H1 (cell line): ENCODE measurements at regions not wholly inside any gene's neighbourhood (a gene's known extent, or its start where the extent isn't known, plus 50 kb on each side); places are given as distances from the start of the nearest gene placed in this dataset.

Experiments used
- CTCF ChIA-PET: fragments of 300-600 bp; sonication (Branson Sonifier 250); formaldehyde crosslinking; loops from one replicate; lab custom pipeline; 2021; ENCODE audit not compliant: partially characterized antibody; lab: Charles Lee
- POLR2A ChIA-PET: fragments of 300-600 bp; sonication (Branson Sonifier 250); formaldehyde crosslinking; loops from one replicate; lab custom pipeline; 2021; ENCODE audit warnings: inconsistent platforms; ENCODE audit not compliant: partially characterized antibody; lab: Charles Lee
- DNase-seq, 2 experiments: peaks; one replicate each; pipeline versions ENCODE4 v3.0.0 to v3.0.0-alpha.2; 2010 to 2022; ENCODE audit warnings: low spot score in 2 of 2, low read depth in 1 of 2, mixed read lengths in 1 of 2
- FAIRE-seq: peaks from 2 replicates; lab custom pipeline; 2011; peaks lifted over from hg19 to GRCh38; lab: Jason Lieb, UNC
- H2AFZ ChIP-seq: 2 replicates; pipeline ENCODE4 v1.8.1; 2012; ENCODE audit warnings: low read length, inconsistent platforms
- H2AK5ac ChIP-seq: 2 replicates; pipeline ENCODE4 v1.6.1; 2013; ENCODE audit warnings: low read depth, low read length
- H2BK120ac ChIP-seq: replicated peaks from 2 replicates; pipeline ENCODE3; 2013; ENCODE audit warnings: low read depth, low read length, inconsistent platforms
- H2BK12ac ChIP-seq: 2 replicates; pipeline ENCODE4 v1.6.1; 2013; ENCODE audit warnings: low read depth, low read length
- H2BK15ac ChIP-seq: 2 replicates; pipeline ENCODE4 v1.6.1; 2013; ENCODE audit warnings: low read length
- H2BK20ac ChIP-seq: 2 replicates; pipeline ENCODE4 v1.6.1; 2013; ENCODE audit warnings: low read length
- H2BK5ac ChIP-seq: 2 replicates; pipeline ENCODE4 v1.6.1; 2013; ENCODE audit warnings: low read depth, low read length
- H3K14ac ChIP-seq: 2 replicates; pipeline ENCODE4 v1.6.1; 2013; ENCODE audit warnings: inconsistent platforms; ENCODE audit not compliant: insufficient read length
- H3K18ac ChIP-seq: 2 replicates; pipeline ENCODE4 v1.6.1; 2013; ENCODE audit warnings: low read length; ENCODE audit errors: extremely low read depth
- H3K23ac ChIP-seq: 2 replicates; pipeline ENCODE4 v1.6.1; 2013; ENCODE audit warnings: inconsistent platforms; ENCODE audit not compliant: insufficient read length
- H3K23me2 ChIP-seq: 2 replicates; pipeline ENCODE4 v1.6.1; 2013; ENCODE audit warnings: low read depth, low read length
- H3K27ac ChIP-seq: 2 replicates; pipeline ENCODE4 v1.6.1; 2011; ENCODE audit warnings: low read depth, low read length, inconsistent platforms
- H3K27me3 ChIP-seq, 4 experiments: replicated peaks in 1 of 4; 1 replicate in 1 of 4; 2 replicates in 3 of 4; pipeline versions ENCODE4 v1.6.1 to v1.8.1; 2011 to 2013; ENCODE audit warnings: low read length in 3 of 4, mild to moderate bottlenecking in 3 of 4, inconsistent platforms in 2 of 4, mixed read lengths in 2 of 4, moderate library complexity in 1 of 4; ENCODE audit not compliant: control insufficient read depth in 3 of 4, insufficient read depth in 3 of 4; ENCODE audit errors: extremely low read depth in 1 of 4
- H3K36me3 ChIP-seq, 4 experiments: 2 replicates each; pipeline versions ENCODE4 v1.6.1 to v1.8.1; 2011 to 2013; ENCODE audit warnings: mild to moderate bottlenecking in 4 of 4, low read length in 3 of 4, moderate library complexity in 2 of 4, control low read depth in 1 of 4, inconsistent platforms in 1 of 4; ENCODE audit not compliant: insufficient read depth in 4 of 4, control insufficient read depth in 2 of 4
- H3K4ac ChIP-seq: replicated peaks from 2 replicates; pipeline ENCODE3; 2013; ENCODE audit warnings: low read length, low read depth, mixed read lengths, inconsistent platforms; ENCODE audit not compliant: insufficient read length
- H3K4me1 ChIP-seq, 4 experiments: replicated peaks in 1 of 4; 1 replicate in 1 of 4; 2 replicates in 3 of 4; pipeline versions ENCODE4 v1.6.1 to v1.8.1; 2011 to 2013; ENCODE audit warnings: low read length in 3 of 4, inconsistent platforms in 2 of 4, mixed read lengths in 1 of 4; ENCODE audit not compliant: insufficient read depth in 4 of 4, control insufficient read depth in 3 of 4
- H3K4me2 ChIP-seq, 2 experiments: 2 replicates each; pipeline versions ENCODE4 v1.6.1 to v1.8.1; 2011 to 2013; ENCODE audit warnings: low read depth in 2 of 2, low read length in 2 of 2, control low read depth in 1 of 2, inconsistent platforms in 1 of 2, mild to moderate bottlenecking in 1 of 2; ENCODE audit not compliant: insufficient read depth in 1 of 2
- H3K4me3 ChIP-seq, 4 experiments: fragments of 200-600, 300-600 bp in 1 of 4; sonication (generic), shearing (Covaris generic), sonication (Bioruptor Twin) in 1 of 4; 2 replicates each; pipeline versions ENCODE4 v1.5.1 to v1.8.1; 2011 to 2016; ENCODE audit warnings: low read length in 4 of 4, low read depth in 3 of 4, control low read depth in 2 of 4, inconsistent platforms in 2 of 4, mild to moderate bottlenecking in 2 of 4, mixed read lengths in 1 of 4, moderate library complexity in 1 of 4; ENCODE audit not compliant: insufficient read depth in 2 of 4; ENCODE audit errors: extremely low read depth in 1 of 4
- H3K56ac ChIP-seq: replicated peaks from 2 replicates; pipeline ENCODE3; 2013; ENCODE audit warnings: low read depth, mild to moderate bottlenecking, mixed read lengths, low read length, inconsistent platforms; ENCODE audit not compliant: insufficient read length
- H3K79me1 ChIP-seq: 2 replicates; pipeline ENCODE4 v1.6.1; 2013; ENCODE audit warnings: low read depth, low read length, control low read depth
- H3K79me2 ChIP-seq, 2 experiments: 2 replicates each; pipeline versions ENCODE4 v1.6.1 to v1.8.1; 2012 to 2013; ENCODE audit warnings: low read length in 2 of 2, mild to moderate bottlenecking in 2 of 2, inconsistent platforms in 1 of 2; ENCODE audit not compliant: insufficient read depth in 2 of 2, control insufficient read depth in 1 of 2
- H3K9ac ChIP-seq, 4 experiments: replicated peaks in 1 of 4; 1 replicate in 1 of 4; 2 replicates in 3 of 4; pipeline versions ENCODE4 v1.6.1 to v1.8.1; 2011 to 2013; ENCODE audit warnings: low read depth in 3 of 4, low read length in 3 of 4, control low read depth in 2 of 4, mild to moderate bottlenecking in 2 of 4, moderate library complexity in 2 of 4, inconsistent platforms in 1 of 4; ENCODE audit errors: extremely low read depth in 1 of 4
- H3K9me3 ChIP-seq, 2 experiments: 2 replicates each; pipeline versions ENCODE4 v1.6.1 to v1.8.1; 2012 to 2013; ENCODE audit warnings: mild to moderate bottlenecking in 2 of 2, moderate library complexity in 2 of 2, control low read depth in 1 of 2, inconsistent platforms in 1 of 2, low read depth in 1 of 2, low read length in 1 of 2, mixed read lengths in 1 of 2; ENCODE audit not compliant: insufficient read depth in 2 of 2
- H4K20me1 ChIP-seq, 2 experiments: replicated peaks in 1 of 2; 2 replicates each; pipeline versions ENCODE3 to v1.8.1; 2011 to 2013; ENCODE audit warnings: inconsistent platforms in 2 of 2, low read length in 2 of 2, mild to moderate bottlenecking in 1 of 2; ENCODE audit not compliant: insufficient read depth in 2 of 2, control insufficient read depth in 1 of 2
- H4K5ac ChIP-seq: 2 replicates; pipeline ENCODE4 v1.6.1; 2013; ENCODE audit warnings: low read length, low read depth, mixed read lengths, inconsistent platforms; ENCODE audit not compliant: insufficient read length
- H4K8ac ChIP-seq: 2 replicates; pipeline ENCODE4 v1.8.0; 2013; ENCODE audit warnings: mild to moderate bottlenecking, moderate library complexity, low read length, inconsistent platforms; ENCODE audit not compliant: insufficient read depth; ENCODE audit errors: extremely low read depth
- H4K91ac ChIP-seq: replicated peaks from 2 replicates; pipeline ENCODE3; 2013; ENCODE audit warnings: low read length, mixed read lengths, inconsistent platforms; ENCODE audit not compliant: insufficient read length
- ATF3 ChIP-seq: IDR thresholded peaks from 2 replicates; pipeline ENCODE4 v1.6.1; 2011; ENCODE audit warnings: low read depth, mild to moderate bottlenecking, low read length; ENCODE audit not compliant: insufficient read depth
- RAD21 ChIP-seq, 2 experiments: IDR thresholded peaks in 1 of 2; conservative IDR thresholded peaks in 1 of 2; 2 replicates each; pipeline ENCODE4 v1.6.1; 2011; ENCODE audit warnings: low read depth in 2 of 2, low read length in 2 of 2, improper control_type of control experiment in 1 of 2, inconsistent platforms in 1 of 2, mild to moderate bottlenecking in 1 of 2, moderate library complexity in 1 of 2
- WGBS, 2 experiments: shearing (Covaris generic) in 1 of 2; methylation state at CpG; one replicate each; pipeline versions ENCODE4 v1.1.6 to v1.1.7; 2013 to 2015; ENCODE audit warnings: low lambda C conversion rate in 2 of 2, mixed read lengths in 2 of 2, inconsistent platforms in 1 of 2, low coverage in 1 of 2, missing lambda C conversion rate in 1 of 2; ENCODE audit not compliant: insufficient replicate concordance in 2 of 2, insufficient coverage in 1 of 2, insufficient read length in 1 of 2; ENCODE audit errors: extremely low coverage in 1 of 2, missing lambda C conversion rate in 1 of 2; 5-methylcytosine and 5-hydroxymethylcytosine counted together

DNA sequence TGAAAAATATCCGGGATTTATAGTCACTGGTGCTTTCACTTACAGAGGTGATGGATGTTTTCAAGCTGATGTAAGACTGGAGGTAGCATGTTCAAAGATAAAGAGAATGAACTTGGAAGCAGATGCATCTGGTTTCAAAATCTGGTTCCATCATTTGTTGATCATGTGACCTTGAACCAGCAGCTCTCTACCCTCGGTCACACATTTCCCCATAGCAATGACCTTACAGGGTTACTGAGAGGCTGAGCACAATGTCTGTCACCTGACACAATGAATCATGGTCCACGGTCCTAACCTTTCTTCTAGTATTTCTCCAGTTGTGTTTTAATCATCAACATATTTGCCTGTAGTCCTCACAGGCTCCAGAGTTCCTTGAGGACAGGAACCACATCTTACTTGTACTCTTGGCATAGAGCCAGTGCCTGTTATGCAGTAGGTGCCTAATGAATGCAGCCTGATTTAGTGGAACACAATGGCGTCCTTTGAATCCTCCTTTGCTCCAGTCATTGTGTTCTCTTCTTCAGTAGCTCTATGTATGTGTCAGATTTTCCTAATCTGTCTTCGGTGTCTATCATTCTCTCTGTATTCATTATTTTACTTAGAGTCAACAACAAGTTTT is 667.3 kb downstream of the PTPRU start:
- no peak overlapping the region for H2AFZ ChIP-seq
- CTCF ChIA-PET: interaction anchor here (4.4 kb wide), 1 partner anchor 55 kb away, joined by 18 read pairs; no protein-coding TSS in a partner anchor
- no peak overlapping the region for H2BK15ac ChIP-seq
- H3K4me3 ChIP-seq: no peak overlapping the region
- no peak overlapping the region for H2AK5ac ChIP-seq
- no peak overlapping the region for H3K9ac ChIP-seq
- H3K56ac ChIP-seq: no peak overlapping the region
- H4K20me1 ChIP-seq: no peaks in the 10 kb centered on the region
- peaks cover 3 to 10% (median 5%) of the 10 kb centered on the region in 4 experiments; a peak in 6 of 7 replicates for H3K4me1 ChIP-seq
- no peaks in the 10 kb centered on the region for H3K23me2 ChIP-seq
- H2BK20ac ChIP-seq: no peak overlapping the region
- H3K79me2 ChIP-seq: no peaks in the 10 kb centered on the region
- no peak overlapping the region for H2BK12ac ChIP-seq
- no peaks in the 10 kb centered on the region for H3K79me1 ChIP-seq
- no peak overlapping the region for H2BK120ac ChIP-seq
- WGBS, 2 experiments: 86% methylated on average over 5 of the region's 5 CpGs; no CpG with 5 or more reads in 1 of the 2 experiments
- DNase-seq: no peak
- no peaks in the 10 kb centered on the region for H3K27me3 ChIP-seq
- no peak overlapping the region for H3K18ac ChIP-seq
- H4K8ac ChIP-seq: no peak overlapping the region
- H3K14ac ChIP-seq: no peak overlapping the region
- H4K5ac ChIP-seq: no peak overlapping the region
- no peaks in the 10 kb centered on the region for H3K36me3 ChIP-seq
- no peak overlapping the region for H3K27ac ChIP-seq
- H2BK5ac ChIP-seq: no peak overlapping the region
- H3K23ac ChIP-seq: no peak overlapping the region
- no peak overlapping the region for H4K91ac ChIP-seq
- POLR2A ChIA-PET: no interaction called here
- FAIRE-seq: no peak
- no peaks in the 10 kb centered on the region for H3K9me3 ChIP-seq
- H3K4ac ChIP-seq: no peak overlapping the region
- no peak overlapping the region for H3K4me2 ChIP-seq
- TF ChIP-seq RAD21 (IDR thresholded peaks at IDR 0.05 in 1 of 2, conservative IDR thresholded peaks at IDR 0.05 in 1 of 2; ENCODE audit: low read depth in 2 of 2, low read length in 2 of 2) (no peak), ATF3 (no peak)
